BLaER1 treated with 17β-estradiol and CSF1 and Interleukin-3, amounts not matched to agents 10 nM and 100 nM (cell line): ENCODE measurements at regions not wholly inside any gene's neighbourhood (a gene's known extent, or its start where the extent isn't known, plus 50 kb on each side); places are given as distances from the start of the nearest gene placed in this dataset.

ENCODE experiments used
- H3K27ac ChIP-seq, 11 experiments: shearing (Covaris generic); formaldehyde crosslinking; 2 replicates each; pipeline ENCODE4 v1.8.1; 2022
- H3K27me3 ChIP-seq, 11 experiments: shearing (Covaris generic); formaldehyde crosslinking; 2 replicates each; pipeline ENCODE4 v1.8.1; 2022
- H3K36me3 ChIP-seq, 11 experiments: shearing (Covaris generic); formaldehyde crosslinking; 2 replicates each; pipeline ENCODE4 v1.8.1; 2022
- H3K4me1 ChIP-seq, 10 experiments: shearing (Covaris generic); formaldehyde crosslinking; 2 replicates each; pipeline ENCODE4 v1.8.1; 2022
- H3K4me2 ChIP-seq, 11 experiments: shearing (Covaris generic); formaldehyde crosslinking; 2 replicates each; pipeline ENCODE4 v1.8.1; 2022
- H3K4me3 ChIP-seq, 10 experiments: shearing (Covaris generic); formaldehyde crosslinking; 2 replicates each; pipeline ENCODE4 v1.8.1; 2022
- H3K9ac ChIP-seq, 11 experiments: shearing (Covaris generic); formaldehyde crosslinking; 2 replicates each; pipeline ENCODE4 v1.8.1; 2022
- H3K9me3 ChIP-seq, 11 experiments: shearing (Covaris generic); formaldehyde crosslinking; replicated peaks in 1 of 11; 2 replicates each; pipeline ENCODE4 v1.8.1; 2022
- H4K20me1 ChIP-seq, 11 experiments: shearing (Covaris generic); formaldehyde crosslinking; 2 replicates each; pipeline ENCODE4 v1.8.1; 2022
- Cebpa-rat ChIP-seq, 11 experiments: shearing (Covaris generic); IDR thresholded peaks; 2 replicates each; pipeline ENCODE4 v1.8.1; 2022

DNA sequence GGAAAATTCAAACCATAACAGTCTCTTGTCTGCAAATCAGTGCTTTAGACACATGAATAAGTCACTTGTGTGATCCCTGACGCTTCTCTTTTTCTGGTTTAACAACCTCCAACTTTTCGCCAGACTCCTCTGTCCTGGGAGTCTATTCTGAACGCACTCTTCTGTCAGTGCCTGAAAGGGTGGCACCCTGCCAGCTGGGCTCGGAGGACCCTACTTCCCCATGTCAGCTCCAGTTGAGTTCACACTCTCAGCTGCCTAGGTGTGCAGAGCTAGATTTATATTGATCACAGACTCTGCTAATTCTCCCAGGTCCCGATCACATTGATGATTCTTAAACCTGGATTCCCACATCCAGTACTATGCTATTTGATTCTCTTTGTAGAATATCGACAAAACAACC, 649.1 kb downstream of the BNC2 start:
- H3K27ac ChIP-seq, result no peak overlapping the region
- peak overlapping the region in 9 of 11 experiments; percentile 1 to 81 (median 31); a peak in 12 of 22 replicates for H3K4me2 ChIP-seq

DNA sequence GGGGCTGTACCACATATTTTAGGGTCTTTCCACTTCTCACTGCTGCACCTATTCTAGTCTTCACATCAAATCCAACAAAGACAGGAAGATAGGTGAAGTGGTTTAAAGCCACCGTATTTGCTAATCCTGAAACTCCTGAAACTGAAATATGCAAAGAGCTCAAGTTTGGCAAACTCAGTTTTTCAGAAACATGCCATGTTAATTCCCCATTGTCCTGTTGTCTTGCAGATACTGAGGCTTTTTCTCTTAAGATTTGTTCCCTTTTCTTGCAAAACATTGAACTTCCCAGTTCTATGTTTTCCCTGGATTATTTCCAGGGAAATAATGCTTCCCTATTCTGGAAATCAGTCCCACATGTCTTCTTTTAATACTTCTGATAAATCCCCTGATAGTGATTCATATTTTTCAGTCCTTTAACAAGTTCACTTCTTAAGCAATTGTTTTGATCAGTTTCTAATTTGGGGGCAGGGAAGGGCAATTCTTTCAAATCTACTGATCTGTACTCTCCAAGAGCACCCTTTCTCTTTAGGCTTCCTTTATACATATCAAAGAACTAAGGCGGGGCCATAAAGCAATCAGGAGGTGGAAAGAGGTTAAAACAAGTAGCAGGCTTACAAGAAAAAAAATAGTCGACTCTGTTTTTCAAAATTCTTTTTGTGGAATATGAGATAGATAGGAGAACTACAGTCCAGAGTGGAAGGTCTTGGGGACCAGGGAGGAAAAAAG, 648.5 kb downstream of the BNC2 start:
- Histone ChIP-seq H3K4me1 (peaks cover 5 to 23% (median 11%) of the 10 kb centered on the region in 10 experiments; a peak in 15 of 20 replicates), H3K9ac (no peak overlapping the region), H3K4me2 (peak overlapping the region in 7 of 11 experiments; percentile 1 to 81 (median 47); a peak in 7 of 22 replicates), H3K4me3 (no peak overlapping the region), H3K36me3 (no peaks in the 10 kb centered on the region), H3K27ac (no peak overlapping the region), H4K20me1 (no peaks in the 10 kb centered on the region), H3K9me3 (peaks cover 0 to 14% (median 0%) of the 10 kb centered on the region in 11 experiments; a peak in 2 of 22 replicates), H3K27me3 (no peaks in the 10 kb centered on the region)
- no peak for TF ChIP-seq Cebpa-rat (IDR thresholded peaks at IDR 0.05)

More for the DNA sequence above, 649.1 kb downstream of the BNC2 start:
- H3K27me3 ChIP-seq, result no peaks in the 10 kb centered on the region
- no peak for TF ChIP-seq Cebpa-rat (IDR thresholded peaks at IDR 0.05)
- no peaks in the 10 kb centered on the region for H3K36me3 ChIP-seq
- no peak overlapping the region for H3K9ac ChIP-seq
- peaks cover 0 to 14% (median 0%) of the 10 kb centered on the region in 11 experiments; a peak in 2 of 22 replicates for H3K9me3 ChIP-seq
- no peak overlapping the region for H3K4me3 ChIP-seq
- peaks cover 5 to 23% (median 11%) of the 10 kb centered on the region in 10 experiments; a peak in 15 of 20 replicates for H3K4me1 ChIP-seq
- no peaks in the 10 kb centered on the region for H4K20me1 ChIP-seq

DNA sequence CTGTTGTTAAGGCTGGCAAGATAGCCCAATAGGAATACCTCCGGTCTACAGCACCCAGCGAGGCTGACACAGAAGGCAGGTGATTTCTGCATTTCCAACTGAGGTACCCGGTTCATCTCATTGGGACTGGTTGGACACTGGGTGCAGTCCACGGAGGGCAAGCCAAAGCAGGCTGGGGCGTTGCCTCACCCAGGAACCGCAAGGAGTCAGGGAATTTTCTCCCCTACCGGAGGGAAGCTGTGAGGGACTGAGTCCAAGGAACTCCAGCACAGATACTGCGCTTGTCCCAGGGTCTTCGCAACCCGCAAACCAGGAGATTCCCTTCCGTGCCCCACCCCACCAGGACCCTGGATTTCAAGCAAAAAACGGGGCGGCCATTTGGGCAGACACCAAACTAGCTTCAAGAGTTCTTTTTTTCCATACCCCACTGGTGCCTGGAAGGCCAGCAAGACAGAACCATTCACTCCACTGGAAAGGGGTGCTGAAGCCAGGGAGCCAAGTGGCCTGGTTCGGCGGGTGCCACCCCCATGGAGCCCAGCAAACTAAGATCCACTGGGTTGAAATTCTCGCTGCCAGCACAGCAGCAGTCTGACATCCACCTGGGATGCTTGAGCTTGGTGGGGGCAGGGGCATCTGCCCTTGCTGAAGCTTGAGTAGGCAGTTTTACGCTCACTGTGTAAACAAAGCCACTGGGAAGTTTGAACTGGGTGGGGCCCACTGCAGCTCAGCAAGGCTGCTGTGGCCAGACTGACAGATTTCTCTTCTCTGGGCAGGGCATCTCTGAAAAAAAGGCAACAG, 647.2 kb downstream of the BNC2 start:
- Histone ChIP-seq H3K27ac (no peak overlapping the region), H3K36me3 (no peaks in the 10 kb centered on the region), H3K4me2 (no peak overlapping the region), H3K9me3 (peaks cover 0 to 14% (median 0%) of the 10 kb centered on the region in 11 experiments; a peak in 2 of 22 replicates), H4K20me1 (no peaks in the 10 kb centered on the region), H3K9ac (no peak overlapping the region), H3K4me1 (peaks cover 5 to 21% (median 11%) of the 10 kb centered on the region in 10 experiments; a peak in 15 of 20 replicates), H3K4me3 (no peak overlapping the region), H3K27me3 (no peaks in the 10 kb centered on the region)
- TF ChIP-seq Cebpa-rat (IDR thresholded peaks at IDR 0.05), result no peak

DNA sequence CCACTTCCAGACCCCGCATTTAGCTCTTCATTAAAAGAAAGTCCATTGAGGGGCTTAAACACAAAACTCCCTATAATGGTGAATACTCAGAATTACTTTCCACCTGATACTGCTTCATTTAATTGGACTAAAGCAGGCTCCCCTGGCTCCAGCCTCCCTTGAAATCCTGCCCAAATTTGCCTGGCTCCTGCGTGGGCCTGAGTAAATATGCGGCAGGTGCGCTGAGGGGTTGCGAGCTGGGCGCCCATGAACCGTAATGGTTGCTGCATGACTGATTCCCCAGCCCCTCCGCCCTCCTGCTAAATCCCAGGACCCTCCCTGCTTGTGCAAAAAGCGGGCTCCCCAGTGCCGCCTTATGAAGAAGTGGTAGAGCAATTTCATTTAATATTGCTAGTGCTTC, 639.7 kb downstream of the BNC2 start:
- Histone ChIP-seq H3K4me2 (no peak overlapping the region), H3K4me3 (no peak overlapping the region), H3K9me3 (peaks cover 26 to 35% (median 30%) of the 10 kb centered on the region in 11 experiments), H3K27me3 (no peaks in the 10 kb centered on the region), H3K4me1 (peaks cover 0 to 9% (median 5%) of the 10 kb centered on the region in 10 experiments; a peak in 8 of 20 replicates), H4K20me1 (no peaks in the 10 kb centered on the region), H3K27ac (no peak overlapping the region), H3K36me3 (peaks cover 0 to 6% (median 0%) of the 10 kb centered on the region in 11 experiments; a peak in 2 of 22 replicates), H3K9ac (no peak overlapping the region)
- no peak for TF ChIP-seq Cebpa-rat (IDR thresholded peaks at IDR 0.05)

DNA sequence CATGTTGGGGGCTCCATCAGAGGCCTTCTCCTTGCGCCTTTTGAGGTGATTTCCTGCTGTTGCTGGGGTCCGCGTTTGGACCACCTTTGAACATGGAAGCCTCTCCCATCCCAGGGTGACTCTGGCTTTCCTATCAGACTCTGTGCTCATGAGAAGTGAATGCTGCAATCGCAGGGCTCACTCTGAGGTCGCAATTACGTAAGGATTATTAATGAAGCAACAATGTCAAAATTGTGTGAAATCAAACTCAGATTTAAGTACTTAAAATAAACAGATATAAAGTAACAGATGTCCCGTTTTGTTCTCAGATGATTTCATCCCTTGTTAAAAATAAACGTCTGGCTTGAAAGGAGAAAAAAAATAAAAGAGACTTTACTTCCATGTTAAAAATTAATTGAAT, 634.2 kb downstream of the BNC2 start:
- H4K20me1 ChIP-seq, result no peaks in the 10 kb centered on the region
- H3K4me1 ChIP-seq, result peaks cover 7 to 27% (median 14%) of the 10 kb centered on the region in 10 experiments; a peak in 19 of 20 replicates
- H3K27ac ChIP-seq, result no peak overlapping the region
- no peak overlapping the region for H3K9ac ChIP-seq
- H3K4me2 ChIP-seq, result no peak overlapping the region
- TF ChIP-seq Cebpa-rat (IDR thresholded peaks at IDR 0.05), result no peak
- peaks cover 0 to 6% (median 0%) of the 10 kb centered on the region in 11 experiments; a peak in 2 of 22 replicates for H3K36me3 ChIP-seq
- H3K4me3 ChIP-seq, result no peak overlapping the region
- no peaks in the 10 kb centered on the region for H3K27me3 ChIP-seq
- H3K9me3 ChIP-seq, result peaks cover 29 to 60% (median 39%) of the 10 kb centered on the region in 11 experiments

DNA sequence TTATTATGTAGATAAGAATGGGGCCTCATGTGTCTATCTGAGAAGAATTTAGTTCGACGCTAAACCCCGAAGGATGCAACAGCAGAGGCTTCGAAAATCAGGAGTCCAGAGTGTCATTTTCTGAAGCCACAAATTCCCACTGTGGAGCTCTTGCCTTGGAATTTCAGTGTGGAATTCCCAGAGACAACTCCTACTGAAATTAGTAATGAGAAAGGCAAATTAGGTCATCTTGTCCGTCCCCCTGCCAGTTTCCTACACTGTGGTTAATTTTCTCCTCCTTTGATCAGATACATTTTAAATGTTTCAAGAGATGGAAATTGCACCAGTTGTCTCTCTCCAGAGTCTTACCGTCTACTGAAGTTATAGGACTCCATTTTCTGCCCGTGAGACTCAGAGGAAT, 633.6 kb downstream of the BNC2 start:
- Histone ChIP-seq H3K4me2 (no peak overlapping the region), H3K36me3 (peaks cover 0 to 6% (median 0%) of the 10 kb centered on the region in 11 experiments; a peak in 2 of 22 replicates), H3K27ac (no peak overlapping the region)

DNA sequence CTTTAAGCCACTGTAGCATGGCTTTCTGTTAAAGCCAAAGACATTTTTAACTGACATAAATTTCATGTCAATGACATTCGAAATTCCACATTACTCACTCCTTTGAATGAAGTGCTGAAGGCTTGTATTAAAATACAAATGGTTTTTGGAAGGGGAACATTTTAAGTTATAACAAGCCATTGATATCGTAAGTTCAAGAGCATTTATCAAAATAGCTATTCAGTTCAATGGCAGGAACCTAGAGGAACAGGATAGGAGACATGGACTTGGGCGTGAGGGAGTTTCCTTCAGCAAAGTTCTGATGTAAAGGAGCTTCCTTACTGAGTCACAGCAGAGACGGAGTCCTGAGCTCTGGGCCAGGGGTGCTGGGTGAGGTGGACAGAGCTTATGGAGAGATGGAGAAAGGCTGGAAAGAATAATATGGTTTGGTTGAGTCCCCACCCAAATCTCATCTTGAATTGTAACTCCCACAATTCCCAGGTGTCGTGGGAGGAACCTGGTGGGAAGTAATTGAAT, 631.8 kb downstream of the BNC2 start:
- H3K9me3 ChIP-seq, result peaks cover 17 to 47% (median 29%) of the 10 kb centered on the region in 11 experiments
- H3K4me3 ChIP-seq, result no peak overlapping the region
- H3K27me3 ChIP-seq, result no peaks in the 10 kb centered on the region
- no peaks in the 10 kb centered on the region for H4K20me1 ChIP-seq
- no peak for TF ChIP-seq Cebpa-rat (IDR thresholded peaks at IDR 0.05)
- H3K4me1 ChIP-seq, result peaks cover 7 to 24% (median 13%) of the 10 kb centered on the region in 10 experiments; a peak in 19 of 20 replicates
- no peak overlapping the region for H3K9ac ChIP-seq
- no peak overlapping the region for H3K4me2 ChIP-seq
- no peak overlapping the region for H3K27ac ChIP-seq
- H3K36me3 ChIP-seq, result peaks cover 0 to 6% (median 0%) of the 10 kb centered on the region in 11 experiments; a peak in 2 of 22 replicates

More for the DNA sequence above, 633.6 kb downstream of the BNC2 start:
- H3K9me3 ChIP-seq, result peaks cover 29 to 60% (median 39%) of the 10 kb centered on the region in 11 experiments
- H3K4me1 ChIP-seq, result peaks cover 8 to 24% (median 13%) of the 10 kb centered on the region in 10 experiments; a peak in 19 of 20 replicates
- TF ChIP-seq Cebpa-rat (IDR thresholded peaks at IDR 0.05), result no peak
- H4K20me1 ChIP-seq, result no peaks in the 10 kb centered on the region
- H3K27me3 ChIP-seq, result no peaks in the 10 kb centered on the region
- no peak overlapping the region for H3K4me3 ChIP-seq
- no peak overlapping the region for H3K9ac ChIP-seq

DNA sequence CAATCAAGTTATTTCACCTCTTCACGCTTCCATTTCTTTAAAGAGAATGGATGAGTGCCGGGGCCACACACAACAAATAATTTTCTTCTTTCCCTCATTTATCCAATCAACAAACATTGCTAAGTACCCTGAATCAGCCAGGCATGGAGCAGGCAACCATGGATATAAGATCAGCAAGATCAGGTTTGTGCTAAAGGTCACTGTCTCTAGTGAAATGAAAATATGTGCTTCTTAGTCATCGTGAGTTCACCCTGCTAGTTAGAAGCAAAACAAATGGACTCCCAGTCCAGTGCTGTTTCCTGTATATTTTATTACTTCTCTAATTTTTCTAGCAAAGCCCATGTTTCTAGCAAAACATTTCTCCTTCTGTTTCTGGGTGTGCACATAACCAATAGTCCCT, 629.2 kb downstream of the BNC2 start:
- Histone ChIP-seq H3K9me3 (peaks cover 0 to 22% (median 6%) of the 10 kb centered on the region in 11 experiments; a peak in 12 of 22 replicates), H3K27me3 (no peaks in the 10 kb centered on the region), H3K9ac (no peak overlapping the region), H3K4me3 (no peak overlapping the region), H3K4me2 (peak overlapping the region in 4 of 11 experiments; percentile 10 to 59 (median 31); a peak in 4 of 22 replicates), H4K20me1 (no peaks in the 10 kb centered on the region), H3K27ac (no peak overlapping the region), H3K36me3 (no peaks in the 10 kb centered on the region), H3K4me1 (peaks cover 7 to 24% (median 13%) of the 10 kb centered on the region in 10 experiments; a peak in 19 of 20 replicates)
- TF ChIP-seq Cebpa-rat (IDR thresholded peaks at IDR 0.05), result no peak
